ENCODE measurements at regions not wholly inside any gene's neighbourhood (a gene's known extent, or its start where the extent isn't known, plus 50 kb on each side); places are given as distances from the start of the nearest gene placed in this dataset.
"Not testable (repeated sequence)": the region's sequence is repeated elsewhere in the genome, so short reads cannot be mapped to it uniquely, and the experiment has no call there.

GRCh38 chr6:112689183-112689858 is 342.2 kb downstream of the RFPL4B start:
- DNase-seq (ENCODE audit: low spot score in 2 of 2); H3K27ac Mint-ChIP-seq (ENCODE audit: low read depth); H3K4me1 Mint-ChIP-seq; H3K9me3 Mint-ChIP-seq; ATAC-seq (replicated peaks; ENCODE audit: extremely low read depth, poor library complexity, severe bottlenecking); H3K4me3 Mint-ChIP-seq; H3K27me3 Mint-ChIP-seq; H3K36me3 Mint-ChIP-seq (ENCODE audit: insufficient read depth): not testable (repeated sequence)

DNA sequence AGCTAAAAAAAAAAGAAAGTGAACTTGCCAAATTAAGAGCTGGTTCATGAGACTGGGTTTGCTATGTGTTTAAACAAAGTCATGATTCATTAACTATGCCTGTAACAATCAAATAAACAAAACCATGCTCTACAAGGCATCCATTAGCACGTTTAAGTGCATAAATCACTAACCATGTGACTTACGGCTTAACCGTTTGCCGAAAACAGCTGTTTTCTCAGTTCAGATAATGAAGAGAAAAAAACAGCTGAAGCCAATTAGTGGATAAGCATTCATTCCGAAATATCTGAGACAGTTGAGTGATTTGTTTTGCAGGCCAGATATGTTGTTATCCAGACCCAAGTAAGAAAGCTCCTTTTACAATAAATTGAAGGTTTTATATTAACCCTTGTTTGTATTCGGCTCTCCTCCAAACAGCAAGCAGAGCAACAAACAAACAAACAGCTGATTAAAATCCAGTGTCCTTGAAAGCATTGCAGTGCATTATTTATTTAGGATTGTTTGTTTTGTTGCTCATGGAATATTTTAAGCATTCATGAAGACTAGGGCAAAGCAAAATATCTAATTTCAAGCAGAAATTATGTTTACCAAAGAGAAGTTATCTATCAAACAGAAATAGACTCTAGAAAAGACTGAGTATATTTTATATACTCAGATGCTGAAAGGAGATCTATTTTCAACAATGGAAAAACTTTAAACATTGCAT is 343.5 kb downstream of the RFPL4B start:
- H3K4me1 Mint-ChIP-seq = no peaks in the 10 kb centered on the region

DNA sequence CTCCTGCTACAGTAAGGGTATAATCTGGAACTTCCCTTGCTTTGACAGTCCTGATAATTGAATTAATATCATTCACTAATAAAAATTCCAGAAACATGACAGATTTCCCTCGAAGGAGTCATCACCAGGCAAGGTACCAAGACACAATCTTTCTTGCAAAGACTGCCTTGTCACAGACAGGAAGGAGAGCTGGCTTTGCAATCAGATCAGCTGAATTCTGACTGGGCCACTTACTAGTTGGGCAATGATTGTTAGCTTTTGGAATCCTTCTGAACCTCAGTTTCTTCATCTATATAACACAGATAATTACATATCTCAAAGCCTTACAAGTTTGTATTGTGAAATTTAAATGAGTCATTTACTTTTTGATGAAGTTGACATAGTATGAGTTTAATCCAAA is 344.2 kb downstream of the RFPL4B start:
- H3K9me3 Mint-ChIP-seq = peaks cover 4% of the 10 kb centered on the region
- ATAC-seq (replicated peaks; ENCODE audit: extremely low read depth, poor library complexity, severe bottlenecking) = no peak
- no peak overlapping the region for H3K27ac Mint-ChIP-seq (ENCODE audit: low read depth)

More for the DNA sequence above, 343.5 kb downstream of the RFPL4B start:
- Mint-ChIP-seq H3K27me3 (no peaks in the 10 kb centered on the region), H3K36me3 (ENCODE audit: insufficient read depth) (no peaks in the 10 kb centered on the region), H3K9me3 (no peaks in the 10 kb centered on the region), H3K4me3 (no peak overlapping the region), H3K27ac (ENCODE audit: low read depth) (no peak overlapping the region)
- ATAC-seq (replicated peaks; ENCODE audit: extremely low read depth, poor library complexity, severe bottlenecking) (no peak), DNase-seq (ENCODE audit: low spot score in 2 of 2) (no peak)

DNA sequence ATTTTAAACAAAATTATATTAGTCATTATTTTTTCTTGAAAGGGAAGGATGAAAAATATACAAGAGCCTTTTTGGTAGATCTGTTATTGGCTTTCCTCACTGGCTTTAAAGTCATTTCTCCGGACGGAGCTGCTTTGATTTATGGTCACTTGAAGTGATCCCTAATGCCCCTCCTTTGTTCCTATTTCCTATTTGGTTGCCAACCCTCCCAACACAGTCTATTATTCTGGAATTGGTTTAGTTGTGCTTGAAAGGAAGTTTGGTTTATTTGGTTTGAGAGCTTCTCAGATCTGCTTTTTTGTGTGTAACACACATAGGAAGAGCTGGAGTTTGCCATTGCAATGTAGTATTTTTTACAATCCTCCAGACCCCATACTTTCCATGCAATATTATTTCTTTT is 347.9 kb downstream of the RFPL4B start:
- peaks cover 4% of the 10 kb centered on the region for H3K9me3 Mint-ChIP-seq
- ATAC-seq (replicated peaks; ENCODE audit: extremely low read depth, poor library complexity, severe bottlenecking) (no peak), DNase-seq (ENCODE audit: low spot score in 2 of 2) (no peak)

More for the DNA sequence above, 344.2 kb downstream of the RFPL4B start:
- Mint-ChIP-seq H3K4me3 (no peak overlapping the region), H3K27me3 (no peaks in the 10 kb centered on the region), H3K36me3 (ENCODE audit: insufficient read depth) (no peaks in the 10 kb centered on the region), H3K4me1 (no peaks in the 10 kb centered on the region)
- DNase-seq (ENCODE audit: low spot score in 2 of 2) = no peak

DNA sequence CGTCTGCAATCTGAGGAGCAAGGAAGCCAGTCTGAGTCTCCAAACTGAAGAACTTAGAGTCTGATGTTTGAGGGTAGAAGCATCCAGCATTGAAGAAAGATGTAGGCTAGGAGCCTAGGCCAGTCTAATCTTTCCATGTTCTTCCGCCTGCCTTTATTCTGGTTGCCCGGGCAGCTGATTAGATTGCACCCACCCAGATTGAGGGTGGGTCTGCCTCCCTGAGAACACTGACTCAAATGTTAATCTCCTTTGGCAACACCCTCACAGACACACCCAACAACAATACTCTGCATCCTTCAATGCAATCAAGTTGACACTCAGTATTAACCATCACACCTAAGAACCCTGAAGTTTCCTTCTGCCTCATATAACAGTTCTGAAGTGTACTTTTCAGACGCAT is 350.1 kb downstream of the RFPL4B start:
- DNase-seq (ENCODE audit: low spot score in 2 of 2) (no peak), ATAC-seq (replicated peaks; ENCODE audit: extremely low read depth, poor library complexity, severe bottlenecking) (no peak)
- Mint-ChIP-seq H3K4me1 (no peaks in the 10 kb centered on the region), H3K36me3 (ENCODE audit: insufficient read depth) (no peaks in the 10 kb centered on the region), H3K9me3 (peaks cover 11% of the 10 kb centered on the region), H3K4me3 (no peak overlapping the region), H3K27me3 (no peaks in the 10 kb centered on the region), H3K27ac (ENCODE audit: low read depth) (no peak overlapping the region)

More for the DNA sequence above, 347.9 kb downstream of the RFPL4B start:
- no peaks in the 10 kb centered on the region for H3K4me1 Mint-ChIP-seq
- H3K27ac Mint-ChIP-seq (ENCODE audit: low read depth) = no peak overlapping the region
- no peaks in the 10 kb centered on the region for H3K27me3 Mint-ChIP-seq
- no peaks in the 10 kb centered on the region for H3K36me3 Mint-ChIP-seq (ENCODE audit: insufficient read depth)
- no peak overlapping the region for H3K4me3 Mint-ChIP-seq

DNA sequence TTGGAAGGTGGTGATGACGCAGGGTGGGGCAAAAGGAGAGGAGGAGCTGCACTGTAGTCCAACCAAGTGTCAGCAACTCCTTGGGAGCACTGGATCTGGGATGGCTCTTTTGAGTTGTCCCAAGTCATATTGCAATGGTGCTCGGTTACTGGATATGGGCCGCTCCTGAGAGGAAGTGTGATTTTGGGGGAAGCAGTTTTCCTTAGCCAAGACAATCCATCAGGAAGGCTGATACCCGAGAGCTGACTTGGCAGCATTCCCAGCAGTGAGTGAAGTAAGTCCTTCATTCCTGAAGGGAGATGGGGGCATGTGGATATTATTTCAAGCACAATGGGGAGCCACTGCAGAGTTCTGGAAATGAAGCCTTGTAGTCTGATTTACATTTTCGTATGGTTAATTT is 354.1 kb downstream of the RFPL4B start:
- DNase-seq (ENCODE audit: low spot score in 2 of 2) = no peak

DNA sequence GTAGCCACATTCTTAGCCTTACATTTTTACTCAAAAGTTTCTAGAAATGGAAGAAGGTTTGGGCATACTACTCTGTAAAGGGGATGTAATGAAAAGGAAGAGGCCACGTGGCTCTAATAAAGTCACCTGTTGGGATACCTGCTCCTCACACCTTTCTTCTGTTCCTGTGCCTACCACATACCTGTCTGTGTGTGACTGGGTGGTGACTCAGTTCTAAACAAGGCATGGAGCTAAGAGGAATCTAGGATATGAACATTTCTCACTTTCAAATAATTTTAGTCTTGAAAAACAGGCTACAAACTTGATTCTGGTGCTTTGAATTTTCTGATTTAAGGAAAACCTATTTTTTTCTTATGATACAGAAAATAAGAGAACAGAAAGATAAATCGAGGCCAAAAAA is 363.6 kb downstream of the RFPL4B start:
- Mint-ChIP-seq H3K4me3 (no peak overlapping the region), H3K9me3 (no peaks in the 10 kb centered on the region), H3K36me3 (ENCODE audit: insufficient read depth) (no peaks in the 10 kb centered on the region), H3K27me3 (no peaks in the 10 kb centered on the region), H3K4me1 (no peaks in the 10 kb centered on the region), H3K27ac (ENCODE audit: low read depth) (no peak overlapping the region)
- ATAC-seq (replicated peaks; ENCODE audit: extremely low read depth, poor library complexity, severe bottlenecking) (no peak), DNase-seq (ENCODE audit: low spot score in 2 of 2) (no peak)

More for the DNA sequence above, 354.1 kb downstream of the RFPL4B start:
- Mint-ChIP-seq H3K36me3 (ENCODE audit: insufficient read depth) (no peaks in the 10 kb centered on the region), H3K4me3 (no peak overlapping the region), H3K4me1 (no peaks in the 10 kb centered on the region), H3K9me3 (peaks cover 13% of the 10 kb centered on the region), H3K27me3 (no peaks in the 10 kb centered on the region), H3K27ac (ENCODE audit: low read depth) (no peak overlapping the region)
- ATAC-seq (replicated peaks; ENCODE audit: extremely low read depth, poor library complexity, severe bottlenecking) = no peak

GRCh38 chr6:112713402-112713801 is 366.3 kb downstream of the RFPL4B start:
- Mint-ChIP-seq H3K4me3 (no peak overlapping the region), H3K9me3 (peaks cover 10% of the 10 kb centered on the region), H3K4me1 (no peaks in the 10 kb centered on the region), H3K27ac (ENCODE audit: low read depth) (no peak overlapping the region), H3K27me3 (no peaks in the 10 kb centered on the region), H3K36me3 (ENCODE audit: insufficient read depth) (no peaks in the 10 kb centered on the region)
- DNase-seq (ENCODE audit: low spot score in 2 of 2) (no peak), ATAC-seq (replicated peaks; ENCODE audit: extremely low read depth, poor library complexity, severe bottlenecking) (no peak)

DNA sequence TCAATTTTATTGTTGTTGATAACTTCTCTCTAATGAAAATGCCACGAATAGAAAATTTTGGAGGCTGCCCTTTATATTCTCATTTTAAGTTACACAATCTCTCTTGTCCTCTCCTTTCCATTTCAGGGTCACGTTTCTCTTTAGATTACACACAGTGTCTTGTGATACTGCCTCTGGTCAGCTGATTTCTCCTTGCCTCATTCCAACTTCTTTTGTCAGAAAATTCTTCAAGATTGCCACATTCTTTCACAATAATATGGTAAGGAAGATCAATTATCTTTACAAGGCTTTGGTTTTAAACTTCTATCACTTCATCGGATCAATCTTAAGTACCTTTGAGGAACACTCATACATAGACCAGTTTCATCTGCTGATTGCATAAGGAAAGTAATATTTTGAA is 370.3 kb downstream of the RFPL4B start:
- no peak for ATAC-seq (replicated peaks; ENCODE audit: extremely low read depth, poor library complexity, severe bottlenecking)
- H3K4me1 Mint-ChIP-seq = no peaks in the 10 kb centered on the region
- no peak for DNase-seq (ENCODE audit: low spot score in 2 of 2)

GRCh38 chr6:112717856-112718255 is 370.7 kb downstream of the RFPL4B start:
- Mint-ChIP-seq H3K27me3 (no peaks in the 10 kb centered on the region), H3K4me1 (no peaks in the 10 kb centered on the region), H3K36me3 (ENCODE audit: insufficient read depth) (no peaks in the 10 kb centered on the region), H3K27ac (ENCODE audit: low read depth) (no peak overlapping the region), H3K4me3 (no peak overlapping the region), H3K9me3 (peaks cover 10% of the 10 kb centered on the region)
- DNase-seq (ENCODE audit: low spot score in 2 of 2) = no peak
- ATAC-seq (replicated peaks; ENCODE audit: extremely low read depth, poor library complexity, severe bottlenecking) = no peak

More for the DNA sequence above, 370.3 kb downstream of the RFPL4B start:
- Mint-ChIP-seq H3K4me3 (no peak overlapping the region), H3K27ac (ENCODE audit: low read depth) (no peak overlapping the region), H3K27me3 (no peaks in the 10 kb centered on the region), H3K9me3 (peaks cover 10% of the 10 kb centered on the region), H3K36me3 (ENCODE audit: insufficient read depth) (no peaks in the 10 kb centered on the region)

- no peaks in the 10 kb centered on the region for H3K36me3 Mint-ChIP-seq (ENCODE audit: insufficient read depth)
- H3K4me3 Mint-ChIP-seq = no peak overlapping the region
- H3K9me3 Mint-ChIP-seq = peaks cover 14% of the 10 kb centered on the region
- H3K27me3 Mint-ChIP-seq = no peaks in the 10 kb centered on the region
- H3K27ac Mint-ChIP-seq (ENCODE audit: low read depth) = no peak overlapping the region
- no peak for DNase-seq (ENCODE audit: low spot score in 2 of 2)
- no peak for ATAC-seq (replicated peaks; ENCODE audit: extremely low read depth, poor library complexity, severe bottlenecking)
- no peaks in the 10 kb centered on the region for H3K4me1 Mint-ChIP-seq
Measured at GRCh38 chr6:112725541-112726085, 378.5 kb downstream of the RFPL4B start.

DNA sequence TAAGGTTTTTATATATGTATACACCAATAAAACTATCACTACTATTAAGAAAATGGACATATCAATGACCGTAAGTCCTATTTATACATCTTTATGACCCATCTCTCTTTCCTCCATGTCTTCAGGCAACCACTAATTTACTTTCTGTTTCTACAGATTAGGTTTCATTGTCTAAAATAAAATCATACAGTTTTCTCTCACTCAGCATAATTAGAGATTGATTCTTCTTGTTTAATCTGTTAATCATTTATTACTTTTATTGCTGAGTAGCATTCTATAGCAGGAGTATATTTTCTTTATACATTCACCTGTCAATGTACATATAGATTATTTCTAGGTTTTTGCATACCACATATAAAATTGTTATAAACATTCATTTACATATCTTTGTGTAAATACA is 388.0 kb downstream of the RFPL4B start:
- no peaks in the 10 kb centered on the region for H3K4me1 Mint-ChIP-seq
- H3K27ac Mint-ChIP-seq (ENCODE audit: low read depth) = no peak overlapping the region
- no peak overlapping the region for H3K4me3 Mint-ChIP-seq
- no peak for DNase-seq (ENCODE audit: low spot score in 2 of 2)
- H3K27me3 Mint-ChIP-seq = no peaks in the 10 kb centered on the region
- H3K36me3 Mint-ChIP-seq (ENCODE audit: insufficient read depth) = no peaks in the 10 kb centered on the region
- peaks cover 25% of the 10 kb centered on the region for H3K9me3 Mint-ChIP-seq
- no peak for ATAC-seq (replicated peaks; ENCODE audit: extremely low read depth, poor library complexity, severe bottlenecking)

DNA sequence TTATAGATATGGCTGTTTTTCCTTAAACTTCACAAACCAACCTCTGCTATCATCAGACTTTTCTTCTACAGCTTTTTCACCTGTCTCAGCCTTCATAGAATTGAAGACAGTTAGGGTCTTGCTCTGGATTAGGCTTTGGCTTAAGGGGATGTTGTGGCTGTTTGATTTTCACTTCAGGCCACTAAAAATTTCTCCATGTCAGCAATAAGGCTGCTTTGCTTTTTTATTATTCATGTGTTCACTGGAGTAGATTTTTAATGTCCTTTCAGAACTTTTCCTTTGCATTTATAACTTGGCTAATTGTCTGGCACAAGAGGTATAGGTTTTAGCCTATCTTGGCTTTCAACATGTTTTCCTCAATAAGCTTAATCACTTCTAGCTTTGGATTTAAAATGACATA is 392.6 kb downstream of the RFPL4B start:
- H3K27ac Mint-ChIP-seq (ENCODE audit: low read depth) = no peak overlapping the region
- no peaks in the 10 kb centered on the region for H3K4me1 Mint-ChIP-seq
- peaks cover 11% of the 10 kb centered on the region for H3K9me3 Mint-ChIP-seq
- DNase-seq (ENCODE audit: low spot score in 2 of 2) (no peak), ATAC-seq (replicated peaks; ENCODE audit: extremely low read depth, poor library complexity, severe bottlenecking) (no peak)
- H3K27me3 Mint-ChIP-seq = no peaks in the 10 kb centered on the region
- H3K36me3 Mint-ChIP-seq (ENCODE audit: insufficient read depth) = no peaks in the 10 kb centered on the region
- no peak overlapping the region for H3K4me3 Mint-ChIP-seq

Measured in central memory CD8-positive, alpha-beta T cell (primary cell).